ENCODE measurements at regions not wholly inside any gene's neighbourhood (a gene's known extent, or its start where the extent isn't known, plus 50 kb on each side); places are given as distances from the start of the nearest gene placed in this dataset.

DNA sequence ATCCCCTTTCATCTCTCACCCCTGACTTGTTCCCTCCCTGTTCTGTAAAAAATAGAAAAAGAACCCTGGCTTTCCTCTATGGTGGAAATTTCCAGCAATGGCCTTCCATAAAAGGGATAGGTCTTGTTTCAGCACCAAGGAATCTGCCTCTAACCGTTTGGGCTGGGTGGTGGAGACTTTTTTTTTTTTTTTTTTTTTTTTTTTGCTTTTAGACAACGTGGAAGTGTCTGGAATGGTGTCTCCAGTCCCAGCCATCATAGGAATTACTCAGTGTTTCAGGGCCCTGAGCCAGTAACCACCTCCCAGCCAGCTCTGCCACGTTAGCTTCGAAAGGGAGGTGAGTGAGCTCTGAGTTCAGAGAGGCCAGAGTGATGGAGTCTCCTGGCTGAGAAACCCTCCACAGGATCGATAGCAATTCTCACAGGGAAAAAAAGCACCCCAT, 97.3 kb upstream of the COL1A2 start:
- TF ChIP-seq, protein P1, sequence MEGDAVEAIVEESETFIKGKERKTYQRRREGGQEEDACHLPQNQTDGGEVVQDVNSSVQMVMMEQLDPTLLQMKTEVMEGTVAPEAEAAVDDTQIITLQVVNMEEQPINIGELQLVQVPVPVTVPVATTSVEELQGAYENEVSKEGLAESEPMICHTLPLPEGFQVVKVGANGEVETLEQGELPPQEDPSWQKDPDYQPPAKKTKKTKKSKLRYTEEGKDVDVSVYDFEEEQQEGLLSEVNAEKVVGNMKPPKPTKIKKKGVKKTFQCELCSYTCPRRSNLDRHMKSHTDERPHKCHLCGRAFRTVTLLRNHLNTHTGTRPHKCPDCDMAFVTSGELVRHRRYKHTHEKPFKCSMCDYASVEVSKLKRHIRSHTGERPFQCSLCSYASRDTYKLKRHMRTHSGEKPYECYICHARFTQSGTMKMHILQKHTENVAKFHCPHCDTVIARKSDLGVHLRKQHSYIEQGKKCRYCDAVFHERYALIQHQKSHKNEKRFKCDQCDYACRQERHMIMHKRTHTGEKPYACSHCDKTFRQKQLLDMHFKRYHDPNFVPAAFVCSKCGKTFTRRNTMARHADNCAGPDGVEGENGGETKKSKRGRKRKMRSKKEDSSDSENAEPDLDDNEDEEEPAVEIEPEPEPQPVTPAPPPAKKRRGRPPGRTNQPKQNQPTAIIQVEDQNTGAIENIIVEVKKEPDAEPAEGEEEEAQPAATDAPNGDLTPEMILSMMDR (IDR thresholded peaks at IDR 0.05; ENCODE audit: extremely low read depth in 1 of 2, insufficient read depth in 1 of 2, low read depth in 1 of 2, low read length in 2 of 2): no peak
- TF ChIP-seq JUN (IDR thresholded peaks at IDR 0.05; ENCODE audit: borderline replicate concordance, insufficient read depth, insufficient read length, low read depth) (no peak), POLR2AphosphoS5 (IDR thresholded peaks at IDR 0.05; ENCODE audit: insufficient read depth, low read depth, low read length) (no peak), POLR2A (IDR thresholded peaks at IDR 0.05; ENCODE audit: low read depth, low read length) (no peak), EZH2 (IDR thresholded peaks at IDR 0.05; ENCODE audit: borderline replicate concordance, low read depth, low read length, severe bottlenecking) (no peak)
- TF ChIP-seq, protein P2, sequence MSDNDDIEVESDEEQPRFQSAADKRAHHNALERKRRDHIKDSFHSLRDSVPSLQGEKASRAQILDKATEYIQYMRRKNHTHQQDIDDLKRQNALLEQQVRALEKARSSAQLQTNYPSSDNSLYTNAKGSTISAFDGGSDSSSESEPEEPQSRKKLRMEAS (IDR thresholded peaks at IDR 0.05; ENCODE audit: insufficient read depth, insufficient read length): no peak
